Endothelial cell (in vitro differentiated cells): ENCODE measurements at regions not wholly inside any gene's neighbourhood (a gene's known extent, or its start where the extent isn't known, plus 50 kb on each side); places are given as distances from the start of the nearest gene placed in this dataset.

Experiments
- DNase-seq: peaks from one replicate; pipeline ENCODE4 v3.0.0; 2021; ENCODE audit warnings: low spot score
- H3K27ac Mint-ChIP-seq: one replicate; pipeline ENCODE4 v1.8.0; 2021; ENCODE audit warnings: mixed read lengths, inconsistent platforms; ENCODE audit not compliant: unreplicated experiment
- H3K27me3 Mint-ChIP-seq: one replicate; pipeline ENCODE4 v1.8.0; 2021; ENCODE audit warnings: mild to moderate bottlenecking, moderate library complexity, mixed read lengths, inconsistent platforms; ENCODE audit not compliant: unreplicated experiment
- H3K36me3 Mint-ChIP-seq: one replicate; pipeline ENCODE4 v1.8.0; 2021; ENCODE audit warnings: mild to moderate bottlenecking, low read depth, mixed read lengths, inconsistent platforms; ENCODE audit not compliant: unreplicated experiment
- H3K4me1 Mint-ChIP-seq: one replicate; pipeline ENCODE4 v1.8.0; 2021; ENCODE audit warnings: mild to moderate bottlenecking, mixed read lengths, inconsistent platforms; ENCODE audit not compliant: unreplicated experiment
- H3K4me3 Mint-ChIP-seq: one replicate; pipeline ENCODE4 v1.8.0; 2021; ENCODE audit warnings: mild to moderate bottlenecking, mixed read lengths, inconsistent platforms; ENCODE audit not compliant: unreplicated experiment
- H3K9me3 Mint-ChIP-seq: one replicate; pipeline ENCODE4 v1.8.0; 2021; ENCODE audit warnings: mixed read lengths, inconsistent platforms; ENCODE audit not compliant: unreplicated experiment
- CTCF ChIP-seq: fragments of 200-600 bp; sonication (generic); IDR thresholded peaks from one replicate; pipeline ENCODE4 v1.5.0; 2021; ENCODE audit warnings: antibody characterized with exemption; ENCODE audit not compliant: unreplicated experiment

GRCh38 chr11:71062199-71062598 lies 190.2 kb downstream of the SHANK2 start:
- Mint-ChIP-seq H3K36me3 (no peaks in the 10 kb centered on the region), H3K9me3 (no peaks in the 10 kb centered on the region), H3K27me3 (peaks cover 6% of the 10 kb centered on the region), H3K4me3 (no peak overlapping the region), H3K27ac (no peak overlapping the region), H3K4me1 (peaks cover 9% of the 10 kb centered on the region)
- TF ChIP-seq CTCF = no peak
- DNase-seq = no peak

- no peak overlapping the region for H3K4me3 Mint-ChIP-seq
- H3K36me3 Mint-ChIP-seq = no peaks in the 10 kb centered on the region
Measured at GRCh38 chr11:71060391-71060791, 192.0 kb downstream of the SHANK2 start.

GRCh38 chr11:71059662-71060061 lies 192.7 kb downstream of the SHANK2 start:
- Mint-ChIP-seq H3K4me3 (no peak overlapping the region), H3K36me3 (no peaks in the 10 kb centered on the region), H3K4me1 (no peaks in the 10 kb centered on the region), H3K27ac (no peak overlapping the region), H3K27me3 (peaks cover 4% of the 10 kb centered on the region), H3K9me3 (no peaks in the 10 kb centered on the region)
- DNase-seq = no peak
- no peak for TF ChIP-seq CTCF

More at GRCh38 chr11:71060391-71060791, 192.0 kb downstream of the SHANK2 start:
- peaks cover 6% of the 10 kb centered on the region for H3K27me3 Mint-ChIP-seq
- no peak for TF ChIP-seq CTCF
- DNase-seq = no peak
- no peaks in the 10 kb centered on the region for H3K9me3 Mint-ChIP-seq
- peaks cover 6% of the 10 kb centered on the region for H3K4me1 Mint-ChIP-seq
- no peak overlapping the region for H3K27ac Mint-ChIP-seq

GRCh38 chr11:71055925-71056324 lies 196.5 kb downstream of the SHANK2 start:
- no peak for TF ChIP-seq CTCF
- H3K9me3 Mint-ChIP-seq = no peaks in the 10 kb centered on the region
- no peaks in the 10 kb centered on the region for H3K4me1 Mint-ChIP-seq
- peaks cover 2% of the 10 kb centered on the region for H3K27me3 Mint-ChIP-seq
- no peak overlapping the region for H3K4me3 Mint-ChIP-seq
- no peak for DNase-seq
- no peaks in the 10 kb centered on the region for H3K36me3 Mint-ChIP-seq
- no peak overlapping the region for H3K27ac Mint-ChIP-seq
